ENCODE measurements at regions not wholly inside any gene's neighbourhood (a gene's known extent, or its start where the extent isn't known, plus 50 kb on each side); places are given as distances from the start of the nearest gene placed in this dataset.
"Not testable (repeated sequence)": the region's sequence is repeated elsewhere in the genome, so short reads cannot be mapped to it uniquely, and the experiment has no call there.

DNA sequence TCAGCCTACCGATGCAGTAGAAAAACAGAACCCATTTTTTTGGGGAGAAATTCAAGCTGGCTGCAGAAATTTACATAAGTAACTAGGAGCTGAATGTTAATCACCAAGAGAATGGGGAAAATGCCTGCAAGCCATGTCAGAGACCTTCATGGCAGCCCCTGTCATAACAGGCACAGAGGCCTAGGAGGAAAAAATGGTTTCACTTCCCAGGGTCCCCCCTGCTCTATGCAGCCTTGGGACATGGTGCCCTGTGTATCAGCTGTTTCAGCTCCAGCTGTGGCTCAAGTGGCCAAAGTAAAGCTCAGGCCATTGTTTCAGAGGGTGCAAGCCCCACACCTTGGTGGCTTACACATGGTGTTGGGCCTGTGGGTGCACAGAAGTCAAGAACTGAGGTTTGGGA lies 842.5 kb downstream of the FLRT2 start:
- DNase-seq (ENCODE audit: low read depth) = no peak
- in situ Hi-C loops (cut with HindIII; ENCODE audit: low pct_unique_long_range_greater_than_20kb, low sequenced_read_pairs) = no loop called here

DNA sequence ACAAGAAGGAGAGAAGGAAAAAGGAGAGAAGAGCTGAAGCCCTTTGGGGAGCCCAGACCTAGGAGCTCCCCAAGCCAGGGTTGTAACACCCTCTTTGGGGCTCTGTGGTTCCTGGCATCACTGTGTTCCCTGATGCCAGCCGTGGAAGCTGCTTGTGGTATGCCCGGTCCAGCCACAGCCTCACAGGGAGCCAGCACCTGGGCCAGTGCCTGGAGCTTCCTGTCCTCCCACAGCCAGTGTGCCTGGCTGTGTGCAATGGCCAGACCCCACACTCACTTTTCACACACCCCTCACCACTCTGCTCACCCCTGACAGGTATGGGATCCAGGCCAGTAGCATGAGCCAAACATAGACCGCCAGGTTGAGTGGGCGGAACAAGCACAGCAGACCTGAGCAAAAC lies 834.7 kb downstream of the FLRT2 start:
- in situ Hi-C loops (cut with HindIII; ENCODE audit: low pct_unique_long_range_greater_than_20kb, low sequenced_read_pairs) = no loop called here
- DNase-seq (ENCODE audit: low read depth) = no peak

DNA sequence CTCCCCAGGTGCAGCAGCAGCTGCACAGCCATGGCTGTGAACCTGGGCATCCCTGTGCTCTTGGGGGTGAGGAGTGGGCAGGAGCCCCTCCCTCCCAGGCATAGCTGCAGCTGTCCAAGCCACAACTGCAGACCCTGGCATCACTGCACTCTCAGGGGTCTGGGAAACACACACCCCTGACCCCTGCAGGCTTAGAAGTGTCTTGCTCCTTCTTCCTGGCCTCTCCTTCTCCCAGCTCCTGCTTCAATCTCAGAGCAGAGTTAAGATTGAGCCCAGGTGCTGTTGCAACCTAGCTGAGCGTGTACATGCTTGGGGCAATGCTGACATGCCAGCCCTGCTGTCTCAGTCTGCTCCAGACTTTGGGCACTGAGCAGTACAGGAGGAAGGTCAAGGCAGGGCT lies 833.6 kb downstream of the FLRT2 start:
- in situ Hi-C loops (cut with HindIII; ENCODE audit: low pct_unique_long_range_greater_than_20kb, low sequenced_read_pairs) = no loop called here
- no peak for DNase-seq (ENCODE audit: low read depth)

DNA sequence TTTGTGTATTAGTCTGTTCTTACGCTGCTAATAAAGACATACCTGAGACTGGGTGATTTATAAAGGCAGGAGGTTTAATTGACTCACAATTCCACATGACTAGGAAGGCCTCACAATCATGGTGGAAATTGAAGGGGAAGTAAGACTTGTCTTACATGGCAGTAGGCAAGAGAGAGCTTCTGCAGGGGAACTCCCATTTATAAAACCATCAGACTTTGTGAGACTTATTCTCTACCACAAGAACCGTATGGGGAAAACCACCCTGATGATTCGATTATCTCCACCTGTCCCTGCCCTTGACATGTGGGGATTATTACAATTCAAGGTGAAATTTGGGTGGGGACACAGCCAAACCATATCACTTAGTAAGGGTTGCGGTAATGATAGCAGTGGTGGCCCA lies 833.1 kb downstream of the FLRT2 start:
- no peak for DNase-seq (ENCODE audit: low read depth)
- in situ Hi-C loops (cut with HindIII; ENCODE audit: low pct_unique_long_range_greater_than_20kb, low sequenced_read_pairs) = no loop called here

DNA sequence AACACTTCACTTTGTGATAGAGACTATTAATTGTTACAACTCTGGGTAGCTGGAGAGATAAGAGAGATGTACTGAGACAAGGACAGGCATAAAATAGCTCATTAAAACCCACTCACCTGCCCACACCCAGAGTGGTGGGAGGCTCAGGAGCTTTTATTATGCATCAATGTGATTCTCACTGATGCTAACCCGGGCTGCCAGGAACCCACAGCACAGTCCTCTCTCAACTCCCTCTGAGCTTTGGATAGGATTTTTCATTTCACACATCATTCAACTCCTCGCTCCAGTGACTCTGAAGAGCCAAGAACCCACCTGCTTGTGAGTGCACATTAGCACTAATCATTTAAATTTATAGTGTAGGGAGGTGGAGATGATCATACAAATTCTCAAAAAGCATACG lies 827.9 kb downstream of the FLRT2 start:
- no peak for DNase-seq (ENCODE audit: low read depth)
- in situ Hi-C loops (cut with HindIII; ENCODE audit: low pct_unique_long_range_greater_than_20kb, low sequenced_read_pairs) = no loop called here

DNA sequence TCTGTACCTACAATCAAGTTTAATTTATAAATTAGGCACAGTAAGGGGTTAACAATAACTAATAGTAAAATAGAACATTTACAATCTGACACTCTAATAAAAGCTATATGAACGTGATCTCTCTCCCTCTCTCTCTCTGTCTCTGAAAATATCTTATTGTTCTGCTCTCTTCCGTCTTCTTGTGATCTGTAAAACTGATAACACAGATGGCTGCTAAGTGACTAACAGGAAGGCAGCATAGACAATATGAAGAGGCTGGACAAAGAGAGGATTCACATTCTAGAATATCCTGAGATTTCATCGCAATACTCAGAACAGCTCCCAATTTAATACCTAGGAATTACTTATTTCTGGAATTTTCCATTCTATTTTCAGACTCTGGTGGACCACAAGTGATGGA lies 827.2 kb downstream of the FLRT2 start:
- in situ Hi-C loops (cut with HindIII; ENCODE audit: low pct_unique_long_range_greater_than_20kb, low sequenced_read_pairs) = no loop called here
- no peak for DNase-seq (ENCODE audit: low read depth)

DNA sequence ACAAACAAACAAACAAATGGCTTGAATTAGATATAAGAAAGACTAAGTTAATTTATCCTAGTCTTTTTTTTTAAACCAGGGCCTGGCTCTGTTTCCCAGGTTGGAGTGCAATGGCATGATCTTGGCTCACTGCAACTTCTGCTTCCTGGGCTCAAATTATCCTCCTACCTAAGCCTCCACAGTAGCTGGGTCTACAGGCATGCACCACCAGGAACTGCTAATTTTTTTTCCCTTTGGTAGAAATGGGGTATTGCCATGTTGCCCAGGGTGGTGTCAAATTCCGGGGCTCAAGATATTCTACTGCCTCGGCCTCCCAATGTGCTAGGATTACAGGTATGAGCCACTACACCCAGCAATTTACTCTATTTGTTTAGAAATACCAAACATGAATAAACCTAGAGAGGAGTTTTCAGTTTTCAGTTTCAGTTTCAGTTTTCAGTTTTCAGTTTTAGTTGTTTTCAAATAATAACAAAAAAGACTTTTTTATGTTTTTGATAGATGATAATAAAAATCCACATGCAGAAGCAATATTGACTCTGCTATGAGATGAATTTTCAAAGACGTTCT lies 817.0 kb downstream of the FLRT2 start:
- no peak for DNase-seq (ENCODE audit: low read depth)
- in situ Hi-C loops (cut with HindIII; ENCODE audit: low pct_unique_long_range_greater_than_20kb, low sequenced_read_pairs) = no loop called here

DNA sequence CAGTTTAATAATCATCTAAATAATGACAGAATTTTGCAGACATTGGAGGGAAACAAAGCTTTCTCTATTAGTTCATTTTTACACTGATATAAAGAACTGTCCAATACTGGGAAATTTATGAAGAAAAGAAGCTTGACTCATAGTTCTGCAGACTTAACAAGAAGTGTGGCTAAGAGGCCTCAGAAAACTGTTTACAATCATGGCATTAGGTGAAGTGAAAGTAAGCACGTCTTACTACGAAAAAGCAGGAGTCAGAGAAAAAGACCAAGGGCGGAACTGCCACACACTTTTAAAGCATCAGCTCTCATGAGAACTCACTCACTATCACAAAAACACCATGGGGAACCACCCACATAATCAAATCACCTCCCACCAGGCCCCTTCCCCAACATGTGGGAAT lies 804.4 kb downstream of the FLRT2 start:
- in situ Hi-C loops (cut with HindIII; ENCODE audit: low pct_unique_long_range_greater_than_20kb, low sequenced_read_pairs) = no loop called here
- no peak for DNase-seq (ENCODE audit: low read depth)

DNA sequence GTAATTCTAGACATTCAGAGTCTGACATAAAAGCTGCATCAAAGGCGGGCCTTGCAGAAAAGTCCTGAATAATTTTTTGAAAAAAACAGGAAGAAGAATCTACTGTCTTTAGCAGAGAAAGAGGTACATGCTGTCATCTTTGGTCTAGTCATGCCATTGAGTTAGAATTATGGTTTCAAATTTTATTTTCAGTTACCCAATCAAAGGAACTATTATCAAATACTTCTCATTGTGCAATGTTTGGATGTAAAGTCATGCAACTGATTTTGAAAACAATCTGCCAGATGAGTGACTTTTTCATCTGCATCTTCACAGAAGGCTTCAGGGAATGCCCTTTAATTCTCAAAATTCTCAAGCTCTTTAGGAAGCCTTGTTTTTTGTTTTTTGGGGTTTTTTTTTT lies 803.5 kb downstream of the FLRT2 start:
- in situ Hi-C loops (cut with HindIII; ENCODE audit: low pct_unique_long_range_greater_than_20kb, low sequenced_read_pairs) = no loop called here

DNA sequence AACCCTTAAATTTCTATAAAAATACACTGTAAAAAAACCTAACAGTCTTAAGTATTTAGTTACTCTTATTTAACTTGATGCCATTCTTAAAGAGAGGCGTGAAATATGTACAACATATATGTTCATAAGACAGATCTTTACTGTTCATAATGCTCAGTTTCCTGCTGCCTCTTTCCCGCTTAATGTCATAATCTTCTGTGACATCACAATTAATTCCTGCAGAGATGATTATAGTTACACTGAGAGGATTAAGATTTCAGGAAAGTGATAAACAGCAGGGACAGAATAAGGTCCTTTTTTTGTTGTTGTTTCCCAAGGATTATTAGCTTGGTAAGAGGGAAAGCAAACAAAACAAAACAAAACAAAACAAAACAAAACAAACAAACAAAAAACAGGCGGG lies 801.4 kb downstream of the FLRT2 start:
- no peak for DNase-seq (ENCODE audit: low read depth)
- in situ Hi-C loops (cut with HindIII; ENCODE audit: low pct_unique_long_range_greater_than_20kb, low sequenced_read_pairs) = no loop called here

More for the DNA sequence above, 803.5 kb downstream of the FLRT2 start:
- DNase-seq (ENCODE audit: low read depth) = no peak

DNA sequence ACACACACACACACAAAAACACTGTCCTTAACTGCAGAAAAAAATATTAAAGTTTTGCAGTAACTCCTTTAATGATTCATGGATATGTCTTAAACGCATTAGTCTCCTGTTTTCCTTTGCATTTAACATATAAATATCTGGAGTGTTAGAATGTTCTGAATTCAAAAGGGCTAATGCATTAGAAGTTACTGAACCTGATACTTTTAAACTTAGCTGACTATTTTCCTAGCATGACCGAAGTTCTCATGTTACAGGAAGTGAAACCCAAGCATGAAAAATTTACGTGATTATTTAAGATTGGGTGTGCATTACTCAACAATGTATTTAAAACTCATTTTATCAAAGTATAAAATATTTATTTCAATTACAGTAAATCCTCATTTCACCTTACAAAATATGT lies 791.2 kb downstream of the FLRT2 start:
- no peak for DNase-seq (ENCODE audit: low read depth)
- in situ Hi-C loops (cut with HindIII; ENCODE audit: low pct_unique_long_range_greater_than_20kb, low sequenced_read_pairs) = no loop called here

DNA sequence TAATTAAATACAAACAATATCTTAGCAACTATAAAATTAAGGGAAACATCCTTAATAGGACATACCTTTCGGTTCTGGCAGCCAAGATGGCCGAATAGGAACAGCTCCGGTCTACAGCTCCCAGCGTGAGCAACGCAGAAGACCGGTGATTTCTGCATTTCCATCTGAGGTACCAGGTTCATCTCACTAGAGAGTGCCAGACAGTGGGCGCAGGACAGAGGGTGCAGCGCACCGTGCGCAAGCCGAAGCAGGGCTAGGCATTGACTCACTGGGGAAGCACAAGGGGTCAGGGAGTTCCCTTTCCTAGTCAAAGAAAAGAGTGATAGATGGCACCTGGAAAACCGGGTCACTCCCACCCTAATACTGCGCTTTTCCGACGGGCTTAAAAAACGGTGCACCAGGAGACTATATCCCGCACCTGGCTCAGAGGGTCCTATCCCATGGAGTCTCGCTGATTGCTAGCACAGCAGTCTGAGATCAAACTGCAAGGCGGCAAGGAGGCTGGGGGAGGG lies 782.3 kb downstream of the FLRT2 start:
- in situ Hi-C loops (cut with HindIII; ENCODE audit: low pct_unique_long_range_greater_than_20kb, low sequenced_read_pairs); DNase-seq (ENCODE audit: low read depth): not testable (repeated sequence)

DNA sequence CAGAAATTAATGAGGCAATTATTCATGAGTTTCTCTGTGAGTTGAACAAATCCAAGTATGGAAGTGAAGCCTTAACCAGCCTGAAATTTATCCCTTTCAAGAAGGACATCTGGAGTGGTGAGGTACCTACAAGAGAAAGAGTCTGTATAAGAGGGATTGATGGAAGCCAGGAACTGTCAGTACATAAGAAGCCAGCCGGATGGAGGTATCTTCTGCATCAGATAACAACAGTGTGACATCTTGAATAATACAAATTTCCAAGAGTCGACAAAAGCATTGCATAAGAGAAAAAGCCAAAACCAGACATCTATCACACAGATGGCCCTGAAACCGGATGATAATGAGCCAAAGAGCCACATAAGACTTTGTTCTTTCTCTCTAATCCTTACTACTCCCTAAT lies 781.2 kb downstream of the FLRT2 start:
- DNase-seq (ENCODE audit: low read depth) = no peak
- in situ Hi-C loops (cut with HindIII; ENCODE audit: low pct_unique_long_range_greater_than_20kb, low sequenced_read_pairs) = no loop called here

DNA sequence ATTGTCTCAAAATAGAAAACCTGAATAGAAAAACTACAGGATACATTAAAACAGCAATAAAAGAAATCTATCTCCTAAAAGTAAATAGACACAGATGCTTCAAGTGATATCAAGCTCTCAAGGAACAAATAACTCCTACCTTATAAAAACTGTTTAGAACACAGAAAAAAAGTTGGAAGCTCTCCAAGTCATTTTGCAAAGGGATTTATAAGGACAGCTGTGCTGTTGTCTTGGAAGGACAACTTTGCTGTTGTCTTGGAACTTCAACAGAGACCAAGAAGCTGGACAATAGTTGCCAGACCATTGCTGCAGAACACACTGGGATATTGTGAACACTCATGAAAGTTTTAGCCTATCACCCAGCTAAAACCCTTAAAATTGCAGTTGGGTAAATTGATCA lies 780.7 kb downstream of the FLRT2 start:
- in situ Hi-C loops (cut with HindIII; ENCODE audit: low pct_unique_long_range_greater_than_20kb, low sequenced_read_pairs) = no loop called here
- DNase-seq (ENCODE audit: low read depth) = no peak

DNA sequence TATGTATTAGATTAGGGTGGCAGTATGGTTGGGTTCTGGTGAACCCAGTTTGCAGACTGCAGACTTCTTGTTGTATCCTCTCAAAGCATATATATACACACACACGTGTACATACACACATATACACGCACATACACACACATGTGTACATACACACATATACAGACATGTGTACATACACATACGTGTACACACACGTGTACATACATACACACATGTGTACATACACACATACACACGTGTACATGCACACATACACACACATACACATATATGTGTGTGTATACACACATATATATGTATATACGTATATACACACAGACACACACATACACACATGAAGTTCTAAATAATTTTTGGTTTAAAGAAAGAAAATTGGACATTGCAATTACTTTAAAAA lies 780.2 kb downstream of the FLRT2 start:
- in situ Hi-C loops (cut with HindIII; ENCODE audit: low pct_unique_long_range_greater_than_20kb, low sequenced_read_pairs) = no loop called here
- DNase-seq (ENCODE audit: low read depth) = no peak

DNA sequence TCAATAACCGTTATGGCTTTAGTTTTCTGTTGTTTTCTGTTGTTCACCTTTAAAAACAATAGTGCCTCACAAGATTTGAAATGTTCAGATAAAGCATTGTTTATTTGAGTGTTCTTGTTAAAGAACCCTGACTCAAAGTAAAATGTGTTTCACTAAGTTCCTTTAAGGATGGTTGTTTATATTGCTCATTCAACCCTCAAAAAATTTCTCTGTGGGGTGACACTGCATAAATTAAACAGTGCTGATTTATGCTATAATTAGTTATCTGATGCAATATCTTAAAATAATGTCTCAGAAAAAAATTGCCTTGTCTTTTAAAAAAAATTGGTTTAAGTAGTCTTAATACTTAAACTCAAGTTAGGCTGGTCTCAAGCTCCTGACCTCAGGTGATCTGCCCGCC lies 775.1 kb downstream of the FLRT2 start:
- peak; percentile 32 for DNase-seq (ENCODE audit: low read depth)
- in situ Hi-C loops (cut with HindIII; ENCODE audit: low pct_unique_long_range_greater_than_20kb, low sequenced_read_pairs) = no loop called here

DNA sequence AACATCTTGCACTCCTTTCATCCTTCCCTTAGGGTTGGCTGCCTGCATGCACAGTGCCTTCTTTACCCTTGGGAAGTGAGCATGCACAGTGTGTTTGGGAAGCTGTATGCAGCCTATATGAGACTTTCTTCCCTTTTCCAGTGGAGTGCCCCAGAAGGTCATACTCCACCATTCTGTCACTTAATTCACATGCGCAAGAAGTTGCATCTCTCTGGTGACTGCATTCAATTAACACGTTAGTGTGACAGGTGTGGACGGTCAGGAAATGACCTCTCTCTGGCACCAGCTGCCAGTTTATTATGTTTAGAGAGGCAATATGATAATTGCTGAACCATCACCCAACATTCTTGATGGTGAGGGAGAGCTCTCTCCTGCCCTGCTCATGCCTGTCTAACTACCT lies 770.0 kb downstream of the FLRT2 start:
- in situ Hi-C loops (cut with HindIII; ENCODE audit: low pct_unique_long_range_greater_than_20kb, low sequenced_read_pairs) = no loop called here
- no peak for DNase-seq (ENCODE audit: low read depth)

DNA sequence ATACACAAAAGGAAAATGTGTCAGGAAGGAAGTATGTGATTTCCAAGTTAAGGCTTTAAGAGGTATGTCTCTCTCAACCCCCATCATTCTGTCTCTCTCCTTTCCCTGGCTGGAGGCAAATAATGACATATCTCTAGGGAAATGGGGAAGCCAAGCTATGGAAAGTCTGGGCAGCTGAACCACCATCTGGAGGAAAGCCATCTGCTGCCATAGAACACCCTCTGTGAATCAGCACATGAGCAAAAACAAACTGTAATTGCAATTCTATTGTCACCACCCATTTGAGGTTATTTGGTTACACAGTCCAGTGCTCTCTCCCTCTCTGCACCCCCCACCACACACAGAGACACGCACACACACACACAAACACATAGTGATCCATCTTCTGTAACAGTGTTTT lies 766.2 kb downstream of the FLRT2 start:
- DNase-seq (ENCODE audit: low read depth) = peak; percentile 2
- in situ Hi-C loops (cut with HindIII; ENCODE audit: low pct_unique_long_range_greater_than_20kb, low sequenced_read_pairs) = no loop called here

DNA sequence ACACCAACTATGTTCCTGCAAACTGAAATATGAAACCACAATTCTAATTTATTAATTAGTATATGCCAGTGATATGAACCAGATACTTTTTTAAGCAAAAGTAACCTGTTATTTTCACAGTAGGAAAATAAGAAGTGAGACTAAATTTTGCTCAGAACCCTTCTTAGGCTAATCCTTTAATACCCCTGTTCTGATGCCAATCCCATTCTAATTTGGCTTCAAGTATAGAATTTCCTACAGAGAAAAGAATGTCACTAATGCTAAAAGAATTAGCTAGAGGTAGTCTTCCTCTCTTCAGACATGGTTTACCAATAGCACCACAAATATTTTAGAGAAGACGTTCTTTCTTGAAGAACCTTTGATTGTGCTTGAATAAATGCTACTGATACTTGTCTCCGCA lies 758.4 kb downstream of the FLRT2 start:
- in situ Hi-C loops (cut with HindIII; ENCODE audit: low pct_unique_long_range_greater_than_20kb, low sequenced_read_pairs) = no loop called here
- DNase-seq (ENCODE audit: low read depth) = no peak

DNA sequence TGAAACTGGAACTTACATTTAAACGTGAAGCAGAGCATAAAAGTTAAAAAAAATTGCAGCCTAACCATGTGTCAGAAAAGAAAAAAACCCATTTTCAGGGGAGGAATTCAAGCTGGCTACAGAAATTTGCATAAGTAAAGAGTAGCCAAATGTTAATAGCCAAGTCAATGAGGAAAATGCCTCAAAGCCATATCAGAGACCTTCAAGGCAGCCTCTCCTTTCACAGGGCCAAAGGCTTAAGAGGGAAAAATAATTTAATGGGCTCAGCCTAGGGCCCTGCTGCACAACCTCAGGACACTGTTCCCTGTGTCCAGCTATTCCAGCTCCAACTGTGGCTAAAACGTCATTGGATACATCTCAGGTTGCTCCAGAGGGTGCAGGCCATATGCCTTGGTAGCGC lies 749.5 kb downstream of the FLRT2 start:
- in situ Hi-C loops (cut with HindIII; ENCODE audit: low pct_unique_long_range_greater_than_20kb, low sequenced_read_pairs) = no loop called here
- no peak for DNase-seq (ENCODE audit: low read depth)

DNA sequence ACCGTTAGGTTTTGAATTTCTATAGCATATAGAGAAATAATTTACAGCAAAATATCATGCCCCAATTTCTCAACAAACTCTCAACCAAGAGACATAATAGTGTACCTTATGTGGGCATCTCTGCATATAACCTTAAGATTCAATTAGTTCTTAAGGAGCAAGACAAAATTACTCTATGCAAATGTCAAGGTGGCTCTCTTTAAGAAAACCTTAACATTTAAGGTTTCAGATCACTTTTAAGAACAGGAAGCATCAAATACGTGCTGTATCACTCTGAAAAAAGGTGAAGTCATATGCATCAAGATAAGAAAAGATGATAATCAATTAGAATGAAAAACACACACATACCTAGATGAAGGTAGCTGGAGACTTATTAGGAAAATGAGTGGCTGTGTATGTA lies 728.0 kb downstream of the FLRT2 start:
- in situ Hi-C loops (cut with HindIII; ENCODE audit: low pct_unique_long_range_greater_than_20kb, low sequenced_read_pairs) = no loop called here
- no peak for DNase-seq (ENCODE audit: low read depth)
